NOMO-1 treated with dmso at 0.1 percent for 144 hours (cell line): ENCODE measurements at regions not wholly inside any gene's neighbourhood (a gene's known extent, or its start where the extent isn't known, plus 50 kb on each side); places are given as distances from the start of the nearest gene placed in this dataset.

Experiments used
- DNase-seq: peaks from one replicate; lab custom pipeline; 2025; ENCODE audit not compliant: unreplicated experiment; lab: John Stamatoyannopoulos, UW

GRCh38 chr5:174282391-174282790 lies 236.9 kb downstream of the NSG2 start:
- DNase-seq = no peak

- no peak for DNase-seq
Observed at GRCh38 chr5:174283211-174284005, 237.9 kb downstream of the NSG2 start.

GRCh38 chr5:174284873-174285272 lies 239.4 kb downstream of the NSG2 start:
- no peak for DNase-seq

GRCh38 chr5:174287761-174288160 lies 242.3 kb downstream of the NSG2 start:
- no peak for DNase-seq

- DNase-seq = no peak
Observed at GRCh38 chr5:174288439-174288838, 242.9 kb downstream of the NSG2 start.

- DNase-seq = no peak
Observed at GRCh38 chr5:174291162-174291561, 245.7 kb downstream of the NSG2 start.

- no peak for DNase-seq
Observed at GRCh38 chr5:174292348-174292747, 246.8 kb downstream of the NSG2 start.

GRCh38 chr5:174293006-174293405 lies 247.5 kb downstream of the NSG2 start:
- DNase-seq = no peak

GRCh38 chr5:174293481-174293880 lies 248.0 kb downstream of the NSG2 start:
- DNase-seq = no peak

GRCh38 chr5:174294891-174295620 lies 249.6 kb downstream of the NSG2 start:
- no peak for DNase-seq

- DNase-seq = no peak
Observed at GRCh38 chr5:174295702-174296436, 250.4 kb downstream of the NSG2 start.

GRCh38 chr5:174300118-174300940 lies 254.8 kb downstream of the NSG2 start:
- DNase-seq = no peak

GRCh38 chr5:174300941-174301761 lies 255.6 kb downstream of the NSG2 start:
- DNase-seq = no peak

GRCh38 chr5:174301848-174302625 lies 256.5 kb downstream of the NSG2 start:
- no peak for DNase-seq

GRCh38 chr5:174303035-174303434 lies 257.5 kb downstream of the NSG2 start:
- no peak for DNase-seq

- DNase-seq = no peak
Observed at GRCh38 chr5:174303437-174304045, 258.0 kb downstream of the NSG2 start.

GRCh38 chr5:174305241-174305681 lies 259.8 kb downstream of the NSG2 start:
- no peak for DNase-seq

GRCh38 chr5:174306345-174307030 lies 261.0 kb downstream of the NSG2 start:
- DNase-seq = no peak
